ENCODE measurements at regions not wholly inside any gene's neighbourhood (a gene's known extent, or its start where the extent isn't known, plus 50 kb on each side); places are given as distances from the start of the nearest gene placed in this dataset.
"Not testable (repeated sequence)": the region's sequence is repeated elsewhere in the genome, so short reads cannot be mapped to it uniquely, and the experiment has no call there.

- TF ChIP-seq CTCF, POLR2A (IDR thresholded peaks at IDR 0.05): not testable (repeated sequence)
Observed at GRCh38 chr1:148210624-148211023, 58.5 kb upstream of the NBPF11 start.

Measured in prostate gland (tissue), 2 donors.